ENCODE measurements at regions not wholly inside any gene's neighbourhood (a gene's known extent, or its start where the extent isn't known, plus 50 kb on each side); places are given as distances from the start of the nearest gene placed in this dataset.

GRCh38 chr6:91428953-91429560 is 842.2 kb upstream of the MAP3K7 start:
- DNase-seq (ENCODE audit: low read depth in 2 of 2): no peak

- no peak for DNase-seq (ENCODE audit: low read depth in 2 of 2)
Observed at GRCh38 chr6:91428296-91428695, 841.4 kb upstream of the MAP3K7 start.

GRCh38 chr6:91420243-91420642 is 833.4 kb upstream of the MAP3K7 start:
- DNase-seq (ENCODE audit: low read depth in 2 of 2): no peak

DNA sequence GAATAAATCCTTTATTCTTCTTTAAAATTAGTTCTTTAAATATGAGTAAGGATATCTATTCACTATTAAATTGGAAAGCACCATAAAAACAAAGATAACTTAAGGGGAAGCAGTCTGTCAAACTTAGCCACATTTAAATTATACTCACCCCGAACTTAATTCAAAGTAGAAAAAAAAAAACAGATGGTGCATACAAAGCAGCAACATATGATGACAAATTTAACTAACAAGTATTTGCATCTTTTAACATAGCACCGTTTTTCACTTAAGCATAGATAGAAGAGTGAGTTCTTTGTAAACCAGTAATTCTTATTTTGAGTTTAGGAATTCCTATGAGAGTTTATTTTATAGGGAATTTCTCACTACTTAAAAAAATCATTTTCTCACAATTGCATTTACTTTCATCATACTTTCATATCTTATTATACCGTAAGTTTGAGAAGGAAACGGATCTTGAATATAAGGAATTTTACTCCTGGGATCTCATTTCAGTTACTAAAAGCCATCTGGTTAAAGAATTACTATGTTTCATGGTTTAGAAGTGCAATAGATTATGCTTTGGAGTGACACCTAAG is 828.2 kb upstream of the MAP3K7 start:
- DNase-seq (ENCODE audit: low read depth in 2 of 2): no peak

DNA sequence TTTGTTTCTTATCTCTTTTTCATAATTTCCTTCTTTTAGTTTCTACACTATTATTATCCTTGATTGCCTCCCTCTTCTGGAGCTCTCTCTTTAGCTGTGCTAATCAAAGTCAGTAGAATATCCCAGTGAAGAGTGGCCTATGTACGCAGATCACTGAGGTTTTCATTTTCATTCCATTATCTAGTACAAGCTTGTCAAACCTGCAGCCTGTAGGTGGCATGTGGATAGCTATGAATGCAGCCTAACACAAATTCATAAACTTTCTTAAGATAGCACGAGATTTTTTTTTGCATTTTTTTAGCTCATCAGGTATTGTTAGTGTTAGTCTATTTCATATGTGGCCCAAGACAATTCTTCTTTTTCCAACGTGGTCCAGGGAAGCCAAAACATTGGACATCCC is 825.7 kb upstream of the MAP3K7 start:
- DNase-seq (ENCODE audit: low read depth in 2 of 2): peak in 1 of 2 donors; percentile 8

DNA sequence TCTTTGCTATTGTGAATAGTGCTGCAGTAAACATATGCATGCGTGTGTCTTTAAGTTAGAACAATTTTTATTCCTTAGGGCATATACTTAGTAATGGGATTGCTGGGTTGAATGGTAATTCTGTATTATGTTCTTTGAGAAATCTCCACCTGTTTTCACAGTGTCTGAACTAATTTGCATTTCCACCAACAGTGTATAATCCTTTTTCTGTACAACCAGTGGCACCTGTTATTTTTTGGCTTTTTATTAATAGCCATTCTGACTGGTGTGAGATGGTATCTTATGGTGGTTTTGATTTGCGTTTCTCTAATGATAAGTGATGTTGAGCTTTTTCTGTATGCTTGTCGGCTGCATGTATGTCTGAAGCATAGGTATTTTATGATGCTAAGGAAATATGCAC is 820.8 kb upstream of the MAP3K7 start:
- DNase-seq (ENCODE audit: low read depth in 2 of 2): no peak

DNA sequence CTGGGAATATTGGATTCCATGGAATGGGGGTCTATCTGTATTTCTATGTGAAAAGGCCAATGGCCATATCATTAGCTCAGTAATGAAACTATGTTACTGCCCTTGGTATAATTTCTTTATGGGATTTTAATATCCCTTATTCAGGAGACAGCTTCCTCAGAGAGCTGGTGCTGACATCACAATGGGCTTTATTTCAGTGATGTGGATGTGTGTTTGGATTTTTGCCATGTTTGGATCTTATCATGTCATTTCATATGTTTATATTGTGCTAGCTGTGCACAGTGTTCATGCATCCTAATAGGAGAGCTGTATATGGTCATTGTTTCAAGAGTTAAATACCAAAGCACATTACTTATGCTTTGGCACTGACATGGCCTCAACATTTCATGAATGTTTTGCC is 806.1 kb upstream of the MAP3K7 start:
- peak in 1 of 2 donors; percentile 24 for DNase-seq (ENCODE audit: low read depth in 2 of 2)

DNA sequence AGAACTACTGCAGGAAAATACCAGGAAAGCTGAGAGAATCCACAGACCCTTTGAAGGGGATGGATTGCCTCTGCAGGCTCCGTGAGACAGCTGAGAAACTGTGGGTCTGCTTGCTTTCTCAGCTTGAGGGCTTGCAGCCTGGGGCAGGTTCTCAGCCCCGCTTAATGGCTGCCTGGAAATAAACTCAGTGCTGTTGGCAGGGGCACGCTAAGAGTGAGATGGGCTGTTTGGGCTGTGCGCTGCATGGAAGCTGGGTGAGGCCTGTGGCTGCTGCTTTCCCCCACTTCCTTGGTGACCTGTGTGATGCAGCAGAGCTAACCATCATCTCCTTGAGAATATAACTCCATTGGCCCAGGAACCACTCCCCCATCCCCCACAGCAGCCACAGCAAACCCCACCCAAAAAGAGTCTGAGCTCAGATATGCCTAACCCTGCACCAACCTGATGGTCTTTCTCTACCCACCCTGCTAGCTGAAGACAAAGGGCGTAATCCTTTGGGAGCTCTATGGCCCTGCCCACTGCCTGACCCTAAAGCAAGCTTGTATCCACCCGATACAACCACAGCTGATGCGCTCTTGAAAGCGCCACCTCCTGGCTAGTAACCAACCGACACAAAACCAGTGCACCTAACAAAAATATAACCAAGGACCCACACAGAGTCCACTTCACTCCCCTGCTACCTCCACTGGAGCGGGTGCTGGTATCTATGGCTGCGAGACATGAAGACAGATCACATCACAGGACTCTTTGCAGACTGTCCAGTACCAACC is 800.6 kb upstream of the MAP3K7 start:
- DNase-seq (ENCODE audit: low read depth in 2 of 2): no peak

DNA sequence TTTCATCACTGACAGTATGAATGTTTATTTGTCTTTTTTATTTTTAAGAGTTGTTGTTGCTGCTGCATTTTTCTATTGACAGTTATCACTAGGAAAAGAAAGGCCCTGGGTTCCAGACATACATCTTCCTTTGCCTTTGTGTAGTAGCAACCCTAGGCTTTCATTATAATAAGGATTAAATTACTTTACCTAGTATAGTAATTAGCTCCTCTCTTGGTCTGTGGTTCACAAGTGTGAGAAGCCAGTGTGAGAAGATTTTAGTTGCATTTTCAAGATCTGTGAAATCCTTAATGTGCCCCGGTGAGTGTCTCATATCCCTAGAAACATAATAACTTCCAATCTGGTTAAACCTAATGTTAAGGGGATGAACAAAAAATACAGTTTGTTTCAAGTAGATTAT is 799.3 kb upstream of the MAP3K7 start:
- no peak for DNase-seq (ENCODE audit: low read depth in 2 of 2)

- DNase-seq (ENCODE audit: low read depth in 2 of 2): no peak
Observed at GRCh38 chr6:91383207-91383606, 796.3 kb upstream of the MAP3K7 start.

DNA sequence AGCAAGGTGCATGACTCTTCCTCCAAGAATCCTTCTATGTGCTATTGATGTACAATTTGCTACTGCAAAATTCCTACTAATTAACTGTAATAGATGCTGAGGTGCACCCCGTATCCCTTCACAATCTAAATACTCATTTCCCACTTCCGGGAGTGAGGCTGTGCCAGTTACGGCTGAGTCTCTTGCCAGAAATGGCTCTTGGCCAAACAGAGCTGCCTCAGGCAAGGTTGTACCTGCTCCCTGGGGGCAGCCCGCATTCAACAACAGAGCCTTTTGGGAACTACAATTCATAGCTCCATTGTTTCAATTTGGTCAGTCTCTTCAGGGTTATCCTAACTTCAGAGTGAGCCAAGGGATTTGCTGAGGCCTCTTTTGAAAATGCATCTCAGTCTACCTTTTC is 789.8 kb upstream of the MAP3K7 start:
- DNase-seq (ENCODE audit: low read depth in 2 of 2): no peak

GRCh38 chr6:91366781-91367180 is 779.9 kb upstream of the MAP3K7 start:
- DNase-seq (ENCODE audit: low read depth in 2 of 2): no peak

DNA sequence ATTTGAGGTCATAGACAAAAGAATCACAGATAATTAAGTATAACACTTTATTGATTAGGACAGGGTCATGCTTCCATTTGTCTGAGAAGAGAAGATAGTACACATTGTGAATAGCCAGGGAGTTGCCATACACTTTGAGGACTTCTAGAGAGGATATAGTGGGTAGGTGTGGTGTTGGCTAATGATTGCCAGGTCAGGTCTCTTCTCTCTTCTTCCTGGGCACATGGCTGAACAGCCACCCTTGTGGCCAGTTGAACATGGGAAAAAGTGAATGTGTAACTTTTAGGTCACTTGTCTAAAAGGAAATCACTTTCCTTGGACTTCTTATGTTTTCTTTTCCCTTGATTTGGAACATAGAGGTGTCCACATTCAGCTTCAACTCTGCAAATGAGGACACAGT is 772.1 kb upstream of the MAP3K7 start:
- no peak for DNase-seq (ENCODE audit: low read depth in 2 of 2)

- DNase-seq (ENCODE audit: low read depth in 2 of 2): no peak
Observed at GRCh38 chr6:91352878-91353277, 766.0 kb upstream of the MAP3K7 start.

- no peak for DNase-seq (ENCODE audit: low read depth in 2 of 2)
Observed at GRCh38 chr6:91352321-91352720, 765.4 kb upstream of the MAP3K7 start.

DNA sequence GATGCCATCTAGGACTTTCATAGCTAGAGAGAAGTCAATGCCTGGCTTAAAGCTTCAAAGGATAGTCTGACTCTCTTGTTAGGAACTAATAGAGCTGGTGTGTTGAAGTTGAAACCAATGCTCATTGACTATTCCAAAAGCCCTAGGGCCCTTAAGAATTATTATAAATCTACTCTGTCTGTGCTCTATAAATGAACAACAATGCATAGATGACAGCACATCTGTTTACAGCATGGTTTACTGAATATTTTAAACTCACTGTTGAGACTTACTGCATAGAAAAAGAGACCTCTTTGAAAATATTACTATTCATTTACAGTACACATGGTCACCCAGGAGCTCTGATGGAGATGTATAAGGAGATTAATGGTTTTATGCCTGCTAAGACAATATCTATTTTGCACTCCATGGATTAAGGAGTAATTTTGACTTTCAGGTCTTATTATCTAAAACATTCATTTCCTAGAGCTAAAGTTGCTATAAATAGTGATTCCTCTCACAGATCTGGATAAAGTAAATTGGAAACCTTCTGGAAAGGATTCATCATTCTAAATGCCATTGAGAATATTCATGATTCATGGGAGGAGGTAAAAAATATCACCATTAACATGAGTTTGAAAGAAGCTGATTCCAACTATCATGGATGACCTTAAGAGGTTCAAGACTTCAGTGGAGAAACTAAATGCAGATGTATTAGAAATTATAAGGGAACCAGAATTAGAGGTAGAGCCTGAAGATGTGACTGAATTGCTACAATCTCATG is 763.5 kb upstream of the MAP3K7 start:
- DNase-seq (ENCODE audit: low read depth in 2 of 2): no peak

DNA sequence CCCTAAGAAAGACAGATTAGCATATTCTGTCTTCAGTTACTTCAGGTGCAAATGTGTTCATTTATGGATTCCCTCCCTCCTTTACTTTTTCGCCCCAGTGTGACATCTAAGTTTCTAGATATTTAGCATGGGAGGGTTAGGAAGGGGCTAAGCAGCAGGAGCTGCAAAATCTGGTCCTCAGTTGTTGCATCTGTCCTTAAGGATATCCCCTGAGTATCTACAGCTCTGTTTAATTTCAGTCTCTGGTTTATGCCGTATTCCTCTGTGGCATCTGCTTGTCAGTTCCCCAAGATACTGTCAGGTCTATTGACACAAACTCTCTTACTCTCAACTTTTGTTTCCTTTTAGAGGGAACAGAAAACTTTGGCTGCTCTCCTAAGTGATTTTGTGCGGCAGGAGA is 754.6 kb upstream of the MAP3K7 start:
- no peak for DNase-seq (ENCODE audit: low read depth in 2 of 2)

GRCh38 chr6:91340896-91341395 is 754.1 kb upstream of the MAP3K7 start:
- no peak for DNase-seq (ENCODE audit: low read depth in 2 of 2)

GRCh38 chr6:91337967-91338366 is 751.1 kb upstream of the MAP3K7 start:
- no peak for DNase-seq (ENCODE audit: low read depth in 2 of 2)

DNA sequence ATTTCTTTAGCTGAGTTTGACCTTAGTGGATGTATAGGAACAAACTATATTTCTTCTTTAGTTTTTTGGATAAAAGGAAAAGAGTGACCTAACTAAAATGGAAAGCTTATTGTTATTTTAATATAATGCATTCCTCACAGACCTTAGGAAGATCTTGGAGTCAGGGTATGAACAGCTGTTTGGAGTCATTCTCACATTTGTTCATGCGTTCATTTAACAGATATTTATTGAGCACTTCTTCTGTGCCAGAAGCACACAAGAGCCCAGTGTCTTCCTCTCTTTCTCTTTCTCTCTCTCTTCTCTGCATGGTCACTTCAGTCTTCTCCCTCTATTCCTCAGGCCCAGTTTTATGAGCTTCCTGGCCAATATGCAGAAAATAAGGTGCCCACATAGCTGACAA is 744.0 kb upstream of the MAP3K7 start:
- DNase-seq (ENCODE audit: low read depth in 2 of 2): no peak

GRCh38 chr6:91328241-91328640 is 741.4 kb upstream of the MAP3K7 start:
- DNase-seq (ENCODE audit: low read depth in 2 of 2): no peak

DNA sequence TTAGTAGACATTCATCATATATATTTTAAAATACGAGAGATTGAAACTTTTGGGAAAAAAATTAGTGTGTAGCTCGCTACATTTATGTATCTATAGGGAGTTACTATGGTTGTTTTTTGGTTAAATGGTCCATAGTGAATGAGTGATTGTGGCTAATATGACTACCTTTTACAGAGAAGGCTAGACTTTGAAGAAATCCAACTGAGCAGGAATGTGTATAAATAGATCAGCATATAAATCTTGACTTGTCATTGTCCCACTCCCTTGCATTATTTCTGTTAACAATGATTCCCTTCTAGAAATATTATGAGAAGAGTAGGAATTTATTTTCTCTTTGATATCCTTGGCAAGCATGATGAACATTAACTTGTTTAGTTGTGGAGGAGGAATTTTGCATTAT is 737.8 kb upstream of the MAP3K7 start:
- no peak for DNase-seq (ENCODE audit: low read depth in 2 of 2)
